ENCODE measurements at regions not wholly inside any gene's neighbourhood (a gene's known extent, or its start where the extent isn't known, plus 50 kb on each side); places are given as distances from the start of the nearest gene placed in this dataset.

GRCh38 chrX:149161435-149162088, 343.5 kb downstream of the IDS start:
- H2BK120ac ChIP-seq (ENCODE audit: low read depth, low read length) = no peak overlapping the region
- no peak overlapping the region for H2BK15ac ChIP-seq (ENCODE audit: low read depth, poor library complexity, severe bottlenecking)
- H2BK5ac ChIP-seq (ENCODE audit: low read depth, low read length, poor library complexity, severe bottlenecking) = no peak overlapping the region
- H3K4me3 ChIP-seq (ENCODE audit: insufficient read depth in 1 of 2, low read depth in 1 of 2, low read length in 2 of 2) = no peak overlapping the region
- no peak overlapping the region for H3K27ac ChIP-seq (ENCODE audit: low read length, poor library complexity, severe bottlenecking)
- no peaks in the 10 kb centered on the region for H3K27me3 ChIP-seq (ENCODE audit: control insufficient read depth in 1 of 2, insufficient read depth in 1 of 2, low read length in 2 of 2)
- H3K23ac ChIP-seq (ENCODE audit: low read length in 2 of 2) = no peak overlapping the region
- no peaks in the 10 kb centered on the region for H3K36me3 ChIP-seq (ENCODE audit: control insufficient read depth in 1 of 2, insufficient read depth in 2 of 2, low read depth in 1 of 2, low read length in 2 of 2)
- no peak overlapping the region for H3K18ac ChIP-seq (ENCODE audit: low read depth in 1 of 2, low read length in 2 of 2)
- H3K9me3 ChIP-seq (ENCODE audit: control insufficient read depth, low read length) = peaks cover 17% of the 10 kb centered on the region
- no peak overlapping the region for H3K4me2 ChIP-seq (ENCODE audit: low read length, poor library complexity, severe bottlenecking)
- no peak overlapping the region for H2AK5ac ChIP-seq (ENCODE audit: low read length, severe bottlenecking)
- H2BK12ac ChIP-seq (ENCODE audit: low read length in 2 of 2) = no peak overlapping the region
- no peak overlapping the region for H4K91ac ChIP-seq (ENCODE audit: low read length)
- no peak overlapping the region for H3K14ac ChIP-seq (ENCODE audit: low read length in 2 of 2)
- no peak overlapping the region for H4K8ac ChIP-seq (ENCODE audit: low read length)
- H3K9ac ChIP-seq (ENCODE audit: low read length) = no peak overlapping the region
- DNase-seq = no peak
- no peak overlapping the region for H3K4ac ChIP-seq (ENCODE audit: low read depth in 1 of 2, low read length in 2 of 2)
- WGBS = 100% methylated on average over 2 of the region's 2 CpGs
- no peaks in the 10 kb centered on the region for H3K79me1 ChIP-seq (replicated peaks; ENCODE audit: low read length, poor library complexity, severe bottlenecking)
- no peaks in the 10 kb centered on the region for H3K4me1 ChIP-seq (ENCODE audit: control insufficient read depth, insufficient read depth, low read depth, low read length)
- no peak overlapping the region for H2AFZ ChIP-seq (ENCODE audit: low read depth, low read length)

GRCh38 chrX:149157976-149158375, 347.1 kb downstream of the IDS start:
- Histone ChIP-seq H3K23ac (ENCODE audit: low read length in 2 of 2) (no peak overlapping the region), H3K9ac (ENCODE audit: low read length) (no peak overlapping the region), H3K14ac (ENCODE audit: low read length in 2 of 2) (no peak overlapping the region), H3K18ac (ENCODE audit: low read depth in 1 of 2, low read length in 2 of 2) (no peak overlapping the region), H3K36me3 (ENCODE audit: control insufficient read depth in 1 of 2, insufficient read depth in 2 of 2, low read depth in 1 of 2, low read length in 2 of 2) (no peaks in the 10 kb centered on the region), H3K4ac (ENCODE audit: low read depth in 1 of 2, low read length in 2 of 2) (no peak overlapping the region), H2BK5ac (ENCODE audit: low read depth, low read length, poor library complexity, severe bottlenecking) (no peak overlapping the region), H3K4me1 (ENCODE audit: control insufficient read depth, insufficient read depth, low read depth, low read length) (no peaks in the 10 kb centered on the region), H3K4me3 (ENCODE audit: insufficient read depth in 1 of 2, low read depth in 1 of 2, low read length in 2 of 2) (no peak overlapping the region), H2AK5ac (ENCODE audit: low read length, severe bottlenecking) (no peak overlapping the region), H3K9me3 (ENCODE audit: control insufficient read depth, low read length) (peaks cover 7% of the 10 kb centered on the region), H2BK12ac (ENCODE audit: low read length in 2 of 2) (no peak overlapping the region), H4K8ac (ENCODE audit: low read length) (no peak overlapping the region), H4K91ac (ENCODE audit: low read length) (no peak overlapping the region), H3K79me1 (replicated peaks; ENCODE audit: low read length, poor library complexity, severe bottlenecking) (no peaks in the 10 kb centered on the region), H3K27me3 (ENCODE audit: control insufficient read depth in 1 of 2, insufficient read depth in 1 of 2, low read length in 2 of 2) (no peaks in the 10 kb centered on the region), H2BK120ac (ENCODE audit: low read depth, low read length) (no peak overlapping the region), H2AFZ (ENCODE audit: low read depth, low read length) (no peak overlapping the region), H3K4me2 (ENCODE audit: low read length, poor library complexity, severe bottlenecking) (no peak overlapping the region), H2BK15ac (ENCODE audit: low read depth, poor library complexity, severe bottlenecking) (no peak overlapping the region), H3K27ac (ENCODE audit: low read length, poor library complexity, severe bottlenecking) (no peak overlapping the region)
- 100% methylated on average over 1 of the region's 1 CpG for WGBS
- DNase-seq = no peak

GRCh38 chrX:149152941-149153340, 352.2 kb downstream of the IDS start:
- H2AFZ ChIP-seq (ENCODE audit: low read depth, low read length) = no peak overlapping the region
- no CpG with 5 or more reads among the region's 3 CpGs for WGBS

DNA sequence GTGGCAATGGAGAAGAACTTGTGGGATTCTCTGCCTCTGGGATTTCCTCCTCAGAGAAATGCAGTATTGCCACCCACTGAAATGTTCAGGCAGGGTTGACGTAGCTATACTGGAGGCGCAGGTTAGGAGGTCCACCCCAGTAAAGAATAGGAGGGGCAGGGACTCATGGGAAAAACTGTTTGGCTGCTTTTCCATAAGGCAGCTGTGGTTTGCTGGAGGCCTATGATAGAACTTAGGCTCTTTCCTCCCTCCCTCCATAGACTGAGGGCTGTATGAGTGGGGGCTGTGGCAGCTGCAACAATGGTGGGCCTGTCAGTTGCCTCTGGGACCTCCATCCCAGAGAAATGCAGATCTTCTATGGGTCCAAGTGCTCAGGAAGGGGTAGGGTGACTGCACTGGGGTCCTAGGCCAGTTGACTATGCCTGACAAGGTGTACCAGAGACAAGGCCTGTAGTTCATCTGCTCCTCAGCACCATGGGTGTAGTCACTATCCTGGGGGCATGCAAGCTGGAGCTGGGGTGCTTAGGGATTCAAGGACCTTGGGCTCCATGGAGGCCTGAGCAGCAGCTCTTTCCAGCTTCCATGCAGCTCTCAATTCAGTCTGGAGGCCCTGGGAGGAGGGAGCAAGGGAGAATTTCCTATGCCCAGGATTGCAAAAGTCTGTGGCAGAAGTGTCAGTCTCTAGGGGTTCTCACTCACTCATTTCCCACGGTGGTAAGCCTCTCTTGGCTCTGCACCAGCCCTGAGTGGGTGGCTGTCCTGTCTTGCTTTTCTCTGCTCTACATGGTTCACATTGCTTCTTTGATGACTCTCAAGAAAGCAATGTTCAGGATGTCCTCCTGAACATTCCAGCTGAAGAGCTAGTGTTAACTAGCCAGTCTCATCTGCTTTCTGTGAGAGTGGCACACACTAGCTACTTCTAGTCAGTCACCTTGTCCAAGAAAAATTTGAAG, 353.0 kb downstream of the IDS start:
- no peak overlapping the region for H2AK5ac ChIP-seq (ENCODE audit: low read length, severe bottlenecking)
- no peak overlapping the region for H2BK12ac ChIP-seq (ENCODE audit: low read length in 2 of 2)
- H2AFZ ChIP-seq (ENCODE audit: low read depth, low read length) = no peak overlapping the region
- no peak overlapping the region for H3K14ac ChIP-seq (ENCODE audit: low read length in 2 of 2)
- H3K23ac ChIP-seq (ENCODE audit: low read length in 2 of 2) = no peak overlapping the region
- no peaks in the 10 kb centered on the region for H3K79me1 ChIP-seq (replicated peaks; ENCODE audit: low read length, poor library complexity, severe bottlenecking)
- peaks cover 8% of the 10 kb centered on the region for H3K9me3 ChIP-seq (ENCODE audit: control insufficient read depth, low read length)
- peak; percentile 71 for DNase-seq
- peak overlapping the region in 1 of 2 experiments; percentile 17 for H3K4ac ChIP-seq (ENCODE audit: low read depth in 1 of 2, low read length in 2 of 2)
- no peak overlapping the region for H2BK120ac ChIP-seq (ENCODE audit: low read depth, low read length)
- H3K36me3 ChIP-seq (ENCODE audit: control insufficient read depth in 1 of 2, insufficient read depth in 2 of 2, low read depth in 1 of 2, low read length in 2 of 2) = no peaks in the 10 kb centered on the region
- no peak overlapping the region for H2BK5ac ChIP-seq (ENCODE audit: low read depth, low read length, poor library complexity, severe bottlenecking)
- 67% methylated on average over 3 of the region's 3 CpGs for WGBS
- no peaks in the 10 kb centered on the region for H3K4me1 ChIP-seq (ENCODE audit: control insufficient read depth, insufficient read depth, low read depth, low read length)
- H3K4me2 ChIP-seq (ENCODE audit: low read length, poor library complexity, severe bottlenecking) = no peak overlapping the region
- no peak overlapping the region for H3K4me3 ChIP-seq (ENCODE audit: insufficient read depth in 1 of 2, low read depth in 1 of 2, low read length in 2 of 2)
- H3K27me3 ChIP-seq (ENCODE audit: control insufficient read depth in 1 of 2, insufficient read depth in 1 of 2, low read length in 2 of 2) = no peaks in the 10 kb centered on the region
- peak overlapping the region; percentile 54 to 62 for H3K18ac ChIP-seq (ENCODE audit: low read depth in 1 of 2, low read length in 2 of 2)
- no peak overlapping the region for H2BK15ac ChIP-seq (ENCODE audit: low read depth, poor library complexity, severe bottlenecking)
- no peak overlapping the region for H3K9ac ChIP-seq (ENCODE audit: low read length)
- H4K8ac ChIP-seq (ENCODE audit: low read length) = no peak overlapping the region
- no peak overlapping the region for H4K91ac ChIP-seq (ENCODE audit: low read length)
- H3K27ac ChIP-seq (ENCODE audit: low read length, poor library complexity, severe bottlenecking) = no peak overlapping the region

More at GRCh38 chrX:149152941-149153340, 352.2 kb downstream of the IDS start:
- Histone ChIP-seq H3K18ac (ENCODE audit: low read depth in 1 of 2, low read length in 2 of 2) (no peak overlapping the region), H2BK12ac (ENCODE audit: low read length in 2 of 2) (no peak overlapping the region), H2BK5ac (ENCODE audit: low read depth, low read length, poor library complexity, severe bottlenecking) (no peak overlapping the region), H2BK120ac (ENCODE audit: low read depth, low read length) (no peak overlapping the region), H3K9ac (ENCODE audit: low read length) (no peak overlapping the region), H2BK15ac (ENCODE audit: low read depth, poor library complexity, severe bottlenecking) (no peak overlapping the region), H3K4ac (ENCODE audit: low read depth in 1 of 2, low read length in 2 of 2) (no peak overlapping the region), H3K27ac (ENCODE audit: low read length, poor library complexity, severe bottlenecking) (no peak overlapping the region), H3K36me3 (ENCODE audit: control insufficient read depth in 1 of 2, insufficient read depth in 2 of 2, low read depth in 1 of 2, low read length in 2 of 2) (no peaks in the 10 kb centered on the region), H3K14ac (ENCODE audit: low read length in 2 of 2) (no peak overlapping the region), H3K9me3 (ENCODE audit: control insufficient read depth, low read length) (peaks cover 8% of the 10 kb centered on the region), H4K91ac (ENCODE audit: low read length) (no peak overlapping the region), H3K27me3 (ENCODE audit: control insufficient read depth in 1 of 2, insufficient read depth in 1 of 2, low read length in 2 of 2) (no peaks in the 10 kb centered on the region), H2AK5ac (ENCODE audit: low read length, severe bottlenecking) (no peak overlapping the region), H3K79me1 (replicated peaks; ENCODE audit: low read length, poor library complexity, severe bottlenecking) (no peaks in the 10 kb centered on the region), H4K8ac (ENCODE audit: low read length) (no peak overlapping the region), H3K4me3 (ENCODE audit: insufficient read depth in 1 of 2, low read depth in 1 of 2, low read length in 2 of 2) (no peak overlapping the region), H3K4me1 (ENCODE audit: control insufficient read depth, insufficient read depth, low read depth, low read length) (no peaks in the 10 kb centered on the region), H3K4me2 (ENCODE audit: low read length, poor library complexity, severe bottlenecking) (no peak overlapping the region), H3K23ac (ENCODE audit: low read length in 2 of 2) (no peak overlapping the region)
- DNase-seq = no peak
